ENCODE measurements at regions not wholly inside any gene's neighbourhood (a gene's known extent, or its start where the extent isn't known, plus 50 kb on each side); places are given as distances from the start of the nearest gene placed in this dataset.

DNA sequence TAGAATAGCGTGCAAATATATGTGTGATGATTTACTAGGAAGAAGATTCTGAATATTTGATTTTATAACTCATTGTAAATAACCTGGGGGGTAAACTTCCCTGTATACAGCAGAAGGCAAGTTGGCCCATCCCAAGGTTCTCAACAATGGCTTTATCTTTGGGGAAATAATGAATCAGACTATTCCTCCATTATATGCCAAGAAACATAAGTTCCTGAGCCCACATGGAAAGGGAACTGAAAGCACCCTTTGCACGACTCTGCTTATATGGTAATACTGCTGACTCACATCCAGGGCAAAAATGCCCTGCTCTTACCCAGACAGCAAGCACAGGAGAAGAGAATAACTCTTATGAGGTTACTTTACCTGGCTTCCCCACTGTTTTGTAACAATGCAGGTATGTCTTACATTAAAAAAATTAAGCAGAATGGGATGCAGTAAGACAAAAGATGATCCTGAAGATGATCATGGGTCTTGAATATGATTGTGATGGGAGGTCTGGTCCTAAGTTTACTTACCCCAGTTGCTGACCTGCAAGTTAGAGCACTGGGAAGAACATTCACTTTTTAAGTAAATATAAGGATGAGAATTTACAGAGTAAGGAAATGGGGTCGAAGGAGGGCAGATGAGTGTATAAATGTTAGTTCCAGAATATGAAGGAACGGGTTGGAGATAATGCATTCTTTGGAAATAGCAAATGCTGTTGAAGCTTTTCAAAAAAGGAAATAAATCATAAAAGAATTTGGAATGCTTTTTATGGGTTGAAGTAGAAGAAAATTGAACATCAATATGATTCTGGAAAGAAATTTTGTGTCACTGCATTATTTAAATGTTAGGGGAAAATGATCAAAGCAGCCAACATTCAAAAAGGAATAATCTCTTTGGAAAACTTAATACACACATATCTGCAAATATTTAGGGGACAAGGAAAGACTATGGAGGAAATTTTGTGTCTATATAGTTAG, 428.4 kb upstream of the MPDZ start:
- TF ChIP-seq CTCF (conservative IDR thresholded peaks at IDR 0.05; ENCODE audit: low read length): no peak
- no peak for TF ChIP-seq EZH2phosphoT487 (IDR thresholded peaks at IDR 0.05; ENCODE audit: borderline replicate concordance, low read depth, low read length)

Data from OCI-LY7 (cell line).